AG04450 (cell line): ENCODE measurements at regions not wholly inside any gene's neighbourhood (a gene's known extent, or its start where the extent isn't known, plus 50 kb on each side); places are given as distances from the start of the nearest gene placed in this dataset.
A peak's percentile ranks its signal among the peaks of the same experiment; 100 is the strongest.

Experiments
- CTCF ChIA-PET: fragments of 300-600, 350-600 bp; formaldehyde crosslinking; extraction: SDS; loops from one replicate; lab custom pipeline; 2022; ENCODE audit warnings: antibody characterized with exemption, inconsistent platforms; lab: Charles Lee
- POLR2A ChIA-PET: fragments of 350-600 bp; formaldehyde crosslinking; extraction: SDS; loops from one replicate; lab custom pipeline; 2021; ENCODE audit warnings: antibody characterized with exemption, inconsistent platforms; lab: Yijun Ruan, JAX
- DNase-seq: peaks from one replicate; pipeline ENCODE4 v3.0.0-alpha.2; 2011; ENCODE audit warnings: low read depth, low spot score
- H3K27ac ChIP-seq: one replicate; pipeline ENCODE4 v1.5.1; 2012; ENCODE audit warnings: low read depth, low read length, control low read depth
- H3K27me3 ChIP-seq: one replicate; pipeline ENCODE4 v1.6.0; 2012; ENCODE audit warnings: low read length; ENCODE audit not compliant: control insufficient read depth, insufficient read depth
- H3K4me3 ChIP-seq: 2 replicates; pipeline ENCODE4 v1.5.1; 2011; ENCODE audit warnings: mild to moderate bottlenecking, low read depth, low read length, control low read depth
- H3K9me3 ChIP-seq: 2 replicates; pipeline ENCODE4 v1.5.1; 2012; ENCODE audit warnings: low read length; ENCODE audit not compliant: control insufficient read depth, insufficient read depth
- CTCF ChIP-seq: IDR thresholded peaks from 2 replicates; pipeline ENCODE4 v1.5.1; 2011; ENCODE audit warnings: low read depth, low read length, control low read depth, inconsistent platforms

GRCh38 chr15:79632457-79632856 is 200.3 kb downstream of the MINAR1 start:
- no peak overlapping the region for H3K4me3 ChIP-seq
- no peak for TF ChIP-seq CTCF
- no peaks in the 10 kb centered on the region for H3K27me3 ChIP-seq
- H3K27ac ChIP-seq = no peak overlapping the region
- H3K9me3 ChIP-seq = peaks cover 4% of the 10 kb centered on the region; the same call in 1 of the 2 replicates
- DNase-seq = no peak
- CTCF ChIA-PET = no interaction called here
- POLR2A ChIA-PET = no interaction called here

GRCh38 chr15:79635149-79635771 is 203.1 kb downstream of the MINAR1 start:
- Histone ChIP-seq H3K27ac (no peak overlapping the region), H3K4me3 (no peak overlapping the region), H3K9me3 (peaks cover 4% of the 10 kb centered on the region; the same call in 1 of the 2 replicates), H3K27me3 (no peaks in the 10 kb centered on the region)
- TF ChIP-seq CTCF = no peak
- ChIA-PET POLR2A (no interaction called here), CTCF (interaction anchor here (1.1 to 1.4 kb wide), 2 partner anchors 255 to 296 kb away, joined by 3 to 5 read pairs; no protein-coding TSS in a partner anchor)
- DNase-seq = no peak

GRCh38 chr15:79635897-79636561 is 203.9 kb downstream of the MINAR1 start:
- Histone ChIP-seq H3K4me3 (no peak overlapping the region), H3K9me3 (peaks cover 4% of the 10 kb centered on the region; the same call in 1 of the 2 replicates), H3K27ac (no peak overlapping the region), H3K27me3 (no peaks in the 10 kb centered on the region)
- CTCF ChIA-PET = no interaction called here
- TF ChIP-seq CTCF = no peak
- no peak for DNase-seq
- POLR2A ChIA-PET = no interaction called here

- ChIA-PET POLR2A (no interaction called here), CTCF (interaction anchor here (1.3 to 1.6 kb wide), 2 partner anchors 260 to 300 kb away, joined by 3 to 6 read pairs; no protein-coding TSS in a partner anchor)
- no peak for TF ChIP-seq CTCF
- H3K27ac ChIP-seq = no peak overlapping the region
- H3K9me3 ChIP-seq = no peaks in the 10 kb centered on the region
- H3K27me3 ChIP-seq = no peaks in the 10 kb centered on the region
- DNase-seq = peak; percentile 38
- no peak overlapping the region for H3K4me3 ChIP-seq
These were observed 208.1 kb downstream of the MINAR1 start for GRCh38 chr15:79640206-79640605.

- POLR2A ChIA-PET = no interaction called here
- CTCF ChIA-PET = interaction anchor here (0.6 to 0.8 kb wide), 3 partner anchors 260 to 285 kb away, joined by 3 to 4 read pairs (median 3); no protein-coding TSS in a partner anchor
These were observed 209.7 kb downstream of the MINAR1 start for GRCh38 chr15:79641841-79642240.

More at GRCh38 chr15:79641841-79642240, 209.7 kb downstream of the MINAR1 start:
- H3K9me3 ChIP-seq = no peaks in the 10 kb centered on the region; the same call in 1 of the 2 replicates
- TF ChIP-seq CTCF = no peak
- no peak overlapping the region for H3K27ac ChIP-seq
- no peaks in the 10 kb centered on the region for H3K27me3 ChIP-seq
- no peak overlapping the region for H3K4me3 ChIP-seq
- DNase-seq = no peak
